ENCODE measurements at regions not wholly inside any gene's neighbourhood (a gene's known extent, or its start where the extent isn't known, plus 50 kb on each side); places are given as distances from the start of the nearest gene placed in this dataset.

DNA sequence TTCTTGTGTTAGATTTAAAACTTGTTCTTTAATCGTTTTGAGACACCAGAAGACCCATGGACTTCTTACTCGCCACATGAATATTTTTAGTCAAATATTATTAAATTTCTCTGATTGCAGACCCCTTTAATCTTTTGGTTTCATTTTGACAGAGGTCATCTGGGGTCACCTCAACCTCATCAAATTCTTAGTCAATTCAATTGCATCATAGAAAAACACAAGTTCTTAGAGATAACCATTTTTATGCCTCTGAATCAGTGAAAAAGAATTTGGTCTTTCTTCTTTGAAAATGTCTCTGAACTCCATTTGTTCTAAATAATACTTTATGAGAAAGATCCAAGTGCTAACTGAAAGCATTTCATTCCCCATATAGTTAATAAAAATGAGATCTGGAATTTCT, 55.2 kb upstream of the CBLN4 start:
- no peaks in the 10 kb centered on the region for H3K4me1 Mint-ChIP-seq
- CTCF ChIA-PET: no interaction called here
- H3K36me3 Mint-ChIP-seq (ENCODE audit: low read depth): no peaks in the 10 kb centered on the region
- H3K4me3 Mint-ChIP-seq: no peak overlapping the region
- DNase-seq: no peak
- no peaks in the 10 kb centered on the region for H3K27me3 Mint-ChIP-seq
- no peak overlapping the region for H3K27ac Mint-ChIP-seq
- H3K9me3 Mint-ChIP-seq: no peaks in the 10 kb centered on the region
- POLR2A ChIA-PET: no interaction called here

DNA sequence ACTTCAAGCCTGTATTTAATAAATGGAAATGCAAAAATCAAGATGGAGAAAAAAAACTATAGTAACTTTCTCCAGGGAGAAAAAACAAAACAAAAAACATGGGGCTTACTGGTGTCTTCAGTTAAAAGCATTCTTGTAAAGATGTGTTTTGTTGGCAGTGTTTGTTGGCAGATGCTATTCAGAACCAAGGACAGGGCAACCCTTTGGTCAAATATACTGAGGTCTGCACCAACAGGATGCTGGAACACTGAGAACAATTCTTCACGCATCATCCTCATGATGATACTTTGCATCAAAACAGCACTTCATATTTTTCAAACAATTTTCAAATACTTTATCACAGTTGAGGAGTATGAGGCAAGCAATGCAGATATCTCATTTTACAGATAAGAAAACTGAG, 63.7 kb upstream of the CBLN4 start:
- no peak for DNase-seq
- Mint-ChIP-seq H3K4me1 (no peaks in the 10 kb centered on the region), H3K4me3 (no peak overlapping the region), H3K9me3 (no peaks in the 10 kb centered on the region), H3K27ac (no peak overlapping the region), H3K36me3 (ENCODE audit: low read depth) (no peaks in the 10 kb centered on the region), H3K27me3 (no peaks in the 10 kb centered on the region)
- CTCF ChIA-PET: no interaction called here
- POLR2A ChIA-PET: no interaction called here

DNA sequence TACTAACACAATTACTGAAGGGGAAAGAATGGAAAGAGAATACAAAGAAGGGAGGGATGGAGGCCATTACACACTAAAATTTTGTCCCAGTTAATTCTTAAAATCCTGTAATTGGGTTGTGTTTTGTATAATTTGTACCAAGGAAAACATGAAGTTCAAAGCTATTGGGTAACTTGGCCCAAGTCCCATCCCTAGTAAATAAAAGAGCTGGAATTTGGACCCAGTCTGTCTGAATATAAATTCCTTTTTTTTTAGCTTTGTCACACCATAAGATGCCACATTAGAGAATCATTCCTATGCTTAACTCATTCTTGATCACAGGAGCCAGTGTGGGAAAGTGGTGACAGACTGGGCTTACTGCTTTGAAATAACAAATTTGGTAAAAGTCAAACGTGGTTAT, 66.8 kb upstream of the CBLN4 start:
- POLR2A ChIA-PET: no interaction called here
- no peaks in the 10 kb centered on the region for H3K27me3 Mint-ChIP-seq

DNA sequence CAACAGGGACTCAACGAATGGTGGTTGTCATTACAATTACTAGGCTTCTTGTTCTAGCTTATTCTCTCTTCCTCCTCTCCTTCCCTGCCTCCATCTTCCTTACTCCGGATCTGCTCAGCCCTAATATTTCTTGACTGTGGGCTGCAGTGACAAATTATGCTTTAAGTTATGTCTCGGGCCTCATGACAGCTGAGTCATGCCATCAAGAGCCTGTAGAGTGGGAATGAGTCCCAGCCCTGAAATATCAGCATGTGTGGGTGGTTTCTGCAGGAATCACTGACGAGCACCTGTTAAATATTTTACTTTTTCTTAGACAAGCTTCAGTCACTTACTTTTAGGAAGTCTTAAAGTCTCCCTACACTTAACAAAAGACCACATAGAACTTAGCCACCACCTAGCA, 83.1 kb upstream of the CBLN4 start:
- Mint-ChIP-seq H3K9me3 (peaks cover 3% of the 10 kb centered on the region), H3K27ac (no peak overlapping the region), H3K36me3 (ENCODE audit: low read depth) (no peaks in the 10 kb centered on the region), H3K4me3 (no peak overlapping the region), H3K4me1 (no peaks in the 10 kb centered on the region), H3K27me3 (no peaks in the 10 kb centered on the region)
- POLR2A ChIA-PET: no interaction called here
- CTCF ChIA-PET: no interaction called here
- DNase-seq: no peak

More for the DNA sequence above, 66.8 kb upstream of the CBLN4 start:
- no peaks in the 10 kb centered on the region for H3K36me3 Mint-ChIP-seq (ENCODE audit: low read depth)
- no peak overlapping the region for H3K4me3 Mint-ChIP-seq
- no peak for DNase-seq
- CTCF ChIA-PET: no interaction called here
- H3K4me1 Mint-ChIP-seq: no peaks in the 10 kb centered on the region
- no peaks in the 10 kb centered on the region for H3K9me3 Mint-ChIP-seq
- H3K27ac Mint-ChIP-seq: no peak overlapping the region

DNA sequence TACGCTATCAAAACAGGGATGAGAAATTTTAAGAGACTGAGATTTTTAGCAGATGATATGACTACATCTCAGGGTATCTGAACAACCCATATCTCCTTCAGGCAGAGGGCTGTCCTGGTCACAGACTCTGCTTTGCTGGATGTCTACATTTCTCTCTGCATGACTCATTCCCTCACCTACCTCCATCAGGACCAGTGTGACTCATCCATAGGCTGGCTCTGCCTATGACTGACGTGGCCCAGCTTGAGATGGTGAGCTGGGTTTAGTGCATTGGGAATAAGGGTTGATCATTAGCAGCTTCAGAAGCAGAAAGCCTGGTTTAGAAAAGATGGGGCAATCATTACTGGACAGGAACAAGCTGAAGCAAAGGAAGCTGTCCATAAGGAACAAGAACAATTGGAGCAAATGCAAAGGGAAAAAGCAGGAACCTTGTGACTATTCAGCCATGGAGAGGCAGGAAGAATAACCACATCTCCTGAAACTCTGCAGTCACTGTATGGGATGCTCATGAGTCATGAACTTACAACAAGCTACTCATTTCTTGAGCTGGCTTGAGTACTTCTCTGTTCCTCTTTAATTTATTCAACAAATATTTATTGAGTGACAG, 86.4 kb upstream of the CBLN4 start:
- ChIA-PET CTCF (no interaction called here), POLR2A (no interaction called here)
- H3K36me3 Mint-ChIP-seq (ENCODE audit: low read depth): no peaks in the 10 kb centered on the region
- no peak overlapping the region for H3K4me3 Mint-ChIP-seq
- H3K4me1 Mint-ChIP-seq: no peaks in the 10 kb centered on the region
- no peak overlapping the region for H3K27ac Mint-ChIP-seq
- DNase-seq: no peak
- peaks cover 13% of the 10 kb centered on the region for H3K9me3 Mint-ChIP-seq
- H3K27me3 Mint-ChIP-seq: no peaks in the 10 kb centered on the region

DNA sequence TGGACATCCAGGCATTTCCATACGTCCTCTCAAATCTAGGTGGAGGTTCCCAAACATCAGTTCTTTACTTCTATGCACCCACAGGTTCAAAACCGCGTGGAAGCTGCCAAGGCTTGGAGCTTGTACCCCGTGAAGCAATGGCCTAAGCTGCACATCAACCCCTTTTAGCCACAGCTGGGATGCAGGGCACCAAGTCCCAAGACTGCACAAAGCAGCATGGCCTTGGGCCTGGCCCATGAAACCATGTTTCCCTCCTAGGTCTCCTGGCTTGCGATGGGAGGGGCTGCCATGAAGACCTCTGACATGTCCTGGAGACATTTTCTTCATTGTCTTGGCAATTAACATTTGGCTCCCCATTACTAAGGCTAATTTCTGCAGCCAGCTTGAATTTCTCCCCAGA, 88.9 kb upstream of the CBLN4 start:
- no peaks in the 10 kb centered on the region for H3K36me3 Mint-ChIP-seq (ENCODE audit: low read depth)
- H3K27me3 Mint-ChIP-seq: no peaks in the 10 kb centered on the region
- no peaks in the 10 kb centered on the region for H3K4me1 Mint-ChIP-seq
- POLR2A ChIA-PET: no interaction called here
- H3K27ac Mint-ChIP-seq: no peak overlapping the region
- CTCF ChIA-PET: no interaction called here
- H3K9me3 Mint-ChIP-seq: peaks cover 13% of the 10 kb centered on the region
- no peak overlapping the region for H3K4me3 Mint-ChIP-seq
- DNase-seq: no peak

DNA sequence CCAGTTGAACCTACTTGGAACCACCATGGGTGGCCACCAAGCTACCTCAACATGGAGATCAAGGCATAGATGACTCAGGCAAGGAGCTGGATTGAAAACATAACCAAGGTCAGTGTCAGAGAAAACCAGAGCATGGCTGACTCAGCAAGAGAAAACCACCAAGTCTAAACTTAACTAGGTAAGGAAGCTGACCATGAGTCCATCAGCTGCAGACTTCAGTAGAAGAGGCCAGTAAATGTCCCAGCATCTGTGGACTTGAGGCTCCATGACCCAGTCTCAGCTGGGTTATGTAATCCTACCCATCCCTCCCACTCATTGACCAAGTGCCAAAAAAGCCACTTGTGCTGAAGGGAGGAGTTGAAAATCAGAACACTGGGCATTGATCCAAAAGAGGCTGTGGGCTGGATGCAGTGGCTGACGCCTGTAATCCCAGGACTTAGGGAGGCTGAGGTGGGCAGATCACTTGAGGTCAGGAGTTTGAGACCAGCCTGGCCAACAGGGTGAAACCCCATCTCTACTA, 93.7 kb upstream of the CBLN4 start:
- Mint-ChIP-seq H3K27me3 (no peaks in the 10 kb centered on the region), H3K36me3 (ENCODE audit: low read depth) (no peaks in the 10 kb centered on the region), H3K4me1 (no peaks in the 10 kb centered on the region), H3K27ac (no peak overlapping the region), H3K9me3 (peaks cover 9% of the 10 kb centered on the region), H3K4me3 (no peak overlapping the region)
- DNase-seq: no peak
- POLR2A ChIA-PET: no interaction called here
- CTCF ChIA-PET: no interaction called here

DNA sequence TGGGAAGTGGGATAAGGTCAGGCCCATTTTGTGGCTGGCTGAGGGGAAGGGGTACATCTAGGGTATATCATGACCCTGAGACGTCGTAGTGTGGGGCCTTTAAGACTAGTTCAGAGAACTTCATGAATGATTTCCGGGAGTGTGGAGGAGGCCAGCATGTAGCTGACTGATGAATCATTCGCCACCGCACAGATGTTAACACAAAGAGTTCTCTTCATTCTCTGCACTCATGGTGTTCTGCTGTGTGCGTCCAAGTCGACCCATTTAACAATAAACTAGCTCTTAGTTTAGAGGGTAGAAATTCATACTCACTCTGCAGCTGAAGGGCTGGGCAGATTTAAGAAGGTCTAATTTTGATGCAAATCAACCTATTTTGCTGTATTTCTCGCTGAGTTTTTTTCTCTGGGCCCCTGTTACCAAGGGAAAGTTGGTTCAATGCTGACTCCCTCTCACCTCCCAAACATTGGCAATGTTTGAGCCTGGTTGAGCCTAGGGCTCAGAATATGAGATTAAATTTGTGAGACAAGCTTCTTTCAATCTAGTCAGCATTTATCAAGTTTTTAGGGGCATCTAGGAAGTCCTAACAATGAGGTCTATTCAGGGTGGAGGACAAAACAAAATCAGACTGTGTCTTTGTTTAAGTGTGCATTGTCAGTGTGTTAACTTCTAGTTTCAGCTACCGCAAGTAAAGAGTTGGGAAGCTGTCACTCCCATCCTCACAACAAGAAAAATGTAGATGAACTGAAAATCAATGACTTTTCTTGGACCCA, 106.8 kb upstream of the CBLN4 start:
- DNase-seq: no peak
- no peaks in the 10 kb centered on the region for H3K4me1 Mint-ChIP-seq
- H3K4me3 Mint-ChIP-seq: no peak overlapping the region
- H3K9me3 Mint-ChIP-seq: peaks cover 3% of the 10 kb centered on the region
- no peaks in the 10 kb centered on the region for H3K27me3 Mint-ChIP-seq
- no peak overlapping the region for H3K27ac Mint-ChIP-seq
- H3K36me3 Mint-ChIP-seq (ENCODE audit: low read depth): no peaks in the 10 kb centered on the region
- CTCF ChIA-PET: no interaction called here
- POLR2A ChIA-PET: interaction anchor here (0.9 kb wide), 1 partner anchor 150 kb away, joined by 3 read pairs; no protein-coding TSS in a partner anchor

DNA sequence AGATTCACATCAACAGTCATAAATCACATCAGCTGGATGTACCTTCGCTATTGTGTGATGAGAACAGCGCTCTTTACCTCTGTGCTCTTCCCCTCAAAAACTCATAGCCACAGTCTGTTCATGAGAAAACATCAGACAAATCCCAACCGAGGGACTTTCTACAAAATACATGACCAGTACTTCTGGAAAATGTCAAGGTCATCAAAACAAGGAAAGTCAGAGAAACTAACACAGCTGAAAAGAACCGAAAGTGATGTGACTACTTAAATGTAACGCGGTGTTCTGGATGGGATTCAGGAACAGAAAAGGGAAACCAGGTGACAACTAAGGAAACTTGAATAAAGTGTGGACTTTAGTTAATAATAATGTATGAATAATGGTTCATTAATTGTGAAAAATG, 112.0 kb upstream of the CBLN4 start:
- no peak for DNase-seq
- no peak overlapping the region for H3K4me3 Mint-ChIP-seq
- ChIA-PET POLR2A (no interaction called here), CTCF (no interaction called here)
- H3K4me1 Mint-ChIP-seq: no peaks in the 10 kb centered on the region
- H3K27me3 Mint-ChIP-seq: no peaks in the 10 kb centered on the region
- H3K27ac Mint-ChIP-seq: no peak overlapping the region
- H3K36me3 Mint-ChIP-seq (ENCODE audit: low read depth): no peaks in the 10 kb centered on the region
- H3K9me3 Mint-ChIP-seq: peaks cover 4% of the 10 kb centered on the region

DNA sequence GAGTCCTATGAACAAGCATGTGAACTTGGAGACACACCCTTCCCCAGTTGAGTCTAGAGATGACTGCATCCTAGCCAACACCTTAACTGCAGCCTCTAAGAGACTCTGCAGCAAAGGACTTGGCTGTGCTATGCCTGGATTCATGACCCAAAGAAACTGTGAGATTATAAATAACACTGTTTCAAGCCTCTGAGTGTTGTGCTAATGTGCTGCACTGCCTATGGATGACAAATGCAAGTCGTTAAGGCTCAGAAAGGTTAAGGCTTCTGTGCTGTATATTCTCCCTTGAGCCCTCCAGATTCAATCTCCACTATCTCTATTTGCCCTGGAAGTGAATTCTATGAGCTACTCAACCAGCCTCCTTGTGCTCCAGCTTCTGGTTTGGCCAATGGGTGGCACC, 116.5 kb upstream of the CBLN4 start:
- CTCF ChIA-PET: no interaction called here
- no peaks in the 10 kb centered on the region for H3K36me3 Mint-ChIP-seq (ENCODE audit: low read depth)

DNA sequence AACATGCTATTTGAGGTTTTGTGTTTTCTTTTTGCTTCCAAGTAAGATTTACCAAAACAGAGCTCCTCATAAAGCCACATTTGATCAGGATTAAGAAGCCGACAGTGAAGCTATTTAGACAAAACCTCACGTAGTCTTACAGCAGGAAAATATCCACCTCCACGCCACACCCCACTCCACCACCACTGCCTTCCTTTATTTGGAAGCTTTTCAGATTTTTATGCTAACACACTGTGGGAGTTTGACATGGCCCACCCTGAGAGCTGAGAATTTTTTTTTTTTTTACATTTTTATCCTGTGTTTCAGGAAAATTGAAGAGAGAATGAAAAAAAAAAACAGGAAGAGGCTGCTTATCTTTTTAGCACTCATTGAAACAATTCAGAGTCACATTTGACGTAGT, 104.8 kb upstream of the MC3R start:
- no peak overlapping the region for H3K4me3 Mint-ChIP-seq
- no peak for DNase-seq

More for the DNA sequence above, 116.5 kb upstream of the CBLN4 start:
- DNase-seq: no peak
- H3K4me1 Mint-ChIP-seq: no peaks in the 10 kb centered on the region
- no peak overlapping the region for H3K27ac Mint-ChIP-seq
- no peak overlapping the region for H3K4me3 Mint-ChIP-seq
- POLR2A ChIA-PET: no interaction called here
- no peaks in the 10 kb centered on the region for H3K27me3 Mint-ChIP-seq
- H3K9me3 Mint-ChIP-seq: peaks cover 6% of the 10 kb centered on the region

DNA sequence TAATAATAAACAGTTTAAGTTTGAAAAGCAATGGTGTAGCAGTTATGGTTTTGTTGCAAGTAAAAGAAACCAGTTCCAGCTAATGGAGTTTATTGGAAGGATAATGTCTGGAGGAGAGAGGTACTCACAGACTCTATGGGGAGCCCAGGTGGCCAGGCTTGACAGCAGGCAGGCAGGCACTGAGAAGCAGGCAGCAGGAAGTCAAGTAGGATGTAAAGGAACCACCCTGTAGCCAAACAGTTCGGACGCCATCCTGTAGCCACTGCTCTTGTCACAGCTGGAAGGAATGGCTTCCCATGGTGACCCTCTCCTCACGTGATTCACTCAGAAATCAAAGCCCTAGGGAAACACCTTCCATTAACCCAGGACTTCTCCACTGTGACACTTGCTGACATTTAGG, 96.7 kb upstream of the MC3R start:
- Mint-ChIP-seq H3K36me3 (ENCODE audit: low read depth) (no peaks in the 10 kb centered on the region), H3K4me1 (no peaks in the 10 kb centered on the region), H3K4me3 (no peak overlapping the region), H3K9me3 (peaks cover 3% of the 10 kb centered on the region), H3K27me3 (no peaks in the 10 kb centered on the region), H3K27ac (no peak overlapping the region)
- ChIA-PET CTCF (no interaction called here), POLR2A (no interaction called here)
- DNase-seq: no peak

More for the DNA sequence above, 104.8 kb upstream of the MC3R start:
- H3K9me3 Mint-ChIP-seq: peaks cover 12% of the 10 kb centered on the region
- no peaks in the 10 kb centered on the region for H3K36me3 Mint-ChIP-seq (ENCODE audit: low read depth)
- ChIA-PET CTCF (interaction anchor here (0.8 kb wide), 1 partner anchor 154 kb away, joined by 3 read pairs; no protein-coding TSS in a partner anchor), POLR2A (no interaction called here)
- H3K27me3 Mint-ChIP-seq: no peaks in the 10 kb centered on the region
- no peaks in the 10 kb centered on the region for H3K4me1 Mint-ChIP-seq
- H3K27ac Mint-ChIP-seq: no peak overlapping the region

DNA sequence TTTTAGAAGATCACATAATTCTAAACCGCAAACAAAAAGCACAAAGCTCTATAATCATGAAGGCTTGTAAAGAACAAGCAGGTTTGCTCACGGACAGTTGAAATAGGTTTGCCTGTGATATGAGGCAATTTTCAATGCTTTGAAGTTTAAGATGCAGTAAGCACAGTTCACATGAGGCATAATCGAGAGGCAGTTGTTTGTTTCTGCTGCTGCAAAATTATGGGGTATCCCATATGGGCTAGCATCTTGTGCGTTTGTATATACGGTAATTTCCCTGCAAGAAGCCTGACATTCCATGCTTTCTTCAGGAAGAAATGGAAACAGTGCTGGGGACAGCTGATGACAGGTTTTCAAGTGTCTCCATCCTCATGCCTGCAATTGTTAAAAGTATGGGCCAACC, 94.6 kb upstream of the MC3R start:
- H3K4me1 Mint-ChIP-seq: no peaks in the 10 kb centered on the region

DNA sequence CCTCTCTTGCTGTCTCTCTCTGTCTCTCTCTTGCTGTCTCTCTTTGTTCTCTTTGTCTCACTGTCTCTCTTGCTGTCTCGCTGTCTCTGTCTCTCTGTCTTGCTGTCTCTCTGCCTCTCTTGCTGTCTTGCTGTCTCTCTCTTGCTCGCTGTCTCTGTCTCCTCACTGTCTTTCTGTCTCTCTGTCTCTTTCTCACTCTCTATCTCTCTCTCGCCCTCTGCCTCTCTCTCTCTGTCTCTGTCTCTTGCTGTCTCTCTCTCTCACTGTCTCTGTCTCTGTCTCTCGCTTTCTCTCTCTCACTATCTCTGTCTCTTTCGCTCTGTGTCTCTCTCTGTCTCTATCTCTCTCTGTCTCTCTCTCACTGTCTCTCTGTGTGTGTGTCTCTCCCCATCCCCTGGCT, 92.9 kb upstream of the MC3R start:
- Mint-ChIP-seq H3K9me3 (no peaks in the 10 kb centered on the region), H3K4me1 (no peaks in the 10 kb centered on the region), H3K27me3 (no peaks in the 10 kb centered on the region), H3K27ac (no peak overlapping the region), H3K4me3 (no peak overlapping the region), H3K36me3 (ENCODE audit: low read depth) (no peaks in the 10 kb centered on the region)
- ChIA-PET CTCF (no interaction called here), POLR2A (no interaction called here)
- DNase-seq: no peak

More for the DNA sequence above, 94.6 kb upstream of the MC3R start:
- Mint-ChIP-seq H3K36me3 (ENCODE audit: low read depth) (no peaks in the 10 kb centered on the region), H3K4me3 (no peak overlapping the region), H3K9me3 (no peaks in the 10 kb centered on the region), H3K27me3 (no peaks in the 10 kb centered on the region), H3K27ac (no peak overlapping the region)
- no peak for DNase-seq
- CTCF ChIA-PET: no interaction called here
- POLR2A ChIA-PET: no interaction called here
